Keratinocyte (primary cell): ENCODE measurements at regions not wholly inside any gene's neighbourhood (a gene's known extent, or its start where the extent isn't known, plus 50 kb on each side); places are given as distances from the start of the nearest gene placed in this dataset.

Source experiments
- DNase-seq: peaks from one replicate; pipeline ENCODE4 v3.0.0-alpha.2; 2011; ENCODE audit warnings: low read depth, missing footprints, low spot score
- FAIRE-seq: peaks from 2 replicates; lab custom pipeline; 2011; peaks lifted over from hg19 to GRCh38; lab: Jason Lieb, UNC
- H2AFZ ChIP-seq: 2 replicates; pipeline ENCODE4 v1.6.0; 2012; ENCODE audit warnings: low read length, control low read depth, inconsistent platforms; ENCODE audit not compliant: control insufficient read depth
- H3K27ac ChIP-seq: 2 replicates; pipeline ENCODE4 v1.5.1; 2011; ENCODE audit warnings: low read length; ENCODE audit not compliant: control insufficient read depth, insufficient read depth
- H3K27me3 ChIP-seq: 3 replicates; pipeline ENCODE4 v1.6.0; 2011; ENCODE audit warnings: low read length; ENCODE audit not compliant: control insufficient read depth, insufficient read depth; ENCODE audit errors: extremely low read depth
- H3K36me3 ChIP-seq, 2 experiments: 2 replicates in 1 of 2; 3 replicates in 1 of 2; pipeline ENCODE4 v1.5.1; 2011; ENCODE audit warnings: low read length in 2 of 2, mild to moderate bottlenecking in 1 of 2; ENCODE audit not compliant: control insufficient read depth in 2 of 2, insufficient read depth in 2 of 2; ENCODE audit errors: extremely low read depth in 1 of 2
- H3K4me1 ChIP-seq: 3 replicates; pipeline ENCODE4 v1.5.1; 2011; ENCODE audit warnings: low read length; ENCODE audit not compliant: control insufficient read depth, insufficient read depth; ENCODE audit errors: extremely low read depth
- H3K4me2 ChIP-seq: 3 replicates; pipeline ENCODE4 v1.6.0; 2011; ENCODE audit warnings: low read depth, low read length; ENCODE audit not compliant: control insufficient read depth, insufficient read depth; ENCODE audit errors: extremely low read depth
- H3K4me3 ChIP-seq, 3 experiments: fragments of 200-600 bp in 1 of 3; sonication (generic) in 1 of 3; 2 replicates in 2 of 3; 3 replicates in 1 of 3; pipeline ENCODE4 v1.5.1; 2011 to 2016; ENCODE audit warnings: low read length in 3 of 3, mild to moderate bottlenecking in 3 of 3, control low read depth in 2 of 3, inconsistent platforms in 1 of 3, low read depth in 1 of 3, mixed read lengths in 1 of 3, mixed run types in 1 of 3, moderate library complexity in 1 of 3; ENCODE audit not compliant: control insufficient read depth in 2 of 3, insufficient read depth in 2 of 3; ENCODE audit errors: extremely low read depth in 1 of 3
- H3K79me2 ChIP-seq: 2 replicates; pipeline ENCODE4 v1.6.0; 2012; ENCODE audit warnings: low read length; ENCODE audit not compliant: control insufficient read depth, insufficient read depth
- H3K9ac ChIP-seq: 3 replicates; pipeline ENCODE4 v1.6.0; 2011; ENCODE audit warnings: low read length; ENCODE audit not compliant: control insufficient read depth, insufficient read depth; ENCODE audit errors: extremely low read depth
- H3K9me1 ChIP-seq: 3 replicates; pipeline ENCODE4 v1.6.0; 2011; ENCODE audit warnings: low read length; ENCODE audit not compliant: control insufficient read depth, insufficient read depth; ENCODE audit errors: extremely low read depth
- H3K9me3 ChIP-seq: 2 replicates; pipeline ENCODE4 v1.5.1; 2012; ENCODE audit warnings: low read depth, low read length; ENCODE audit not compliant: control insufficient read depth
- H4K20me1 ChIP-seq: 3 replicates; pipeline ENCODE4 v1.6.0; 2011; ENCODE audit warnings: low read length; ENCODE audit not compliant: control insufficient read depth, insufficient read depth; ENCODE audit errors: extremely low read depth
- EZH2 ChIP-seq: IDR thresholded peaks from one replicate; pipeline ENCODE4 v1.6.1; 2012; ENCODE audit warnings: inconsistent platforms, mild to moderate bottlenecking, low read length, moderate library complexity
- dilution Hi-C: fragments of 300-500 bp; cut with MboI; formaldehyde crosslinking; loops from one replicate; pipeline ENCODE4 v1.7.0; 2020; ENCODE audit warnings: low sequenced_read_pairs; ENCODE audit not compliant: extremely low pct_ligation_motif_present
- TF ChIP-seq, protein P1 (sequence below), 3 experiments: IDR thresholded peaks in 1 of 3; conservative IDR thresholded peaks in 1 of 3; optimal IDR thresholded peaks in 1 of 3; 2 replicates in 2 of 3; 3 replicates in 1 of 3; pipeline versions ENCODE3 to v1.5.1; 2011; ENCODE audit warnings: low read length in 3 of 3, mild to moderate bottlenecking in 3 of 3, moderate library complexity in 2 of 3, control low read depth in 1 of 3, inconsistent platforms in 1 of 3; ENCODE audit not compliant: insufficient read depth in 2 of 3; ENCODE audit errors: extremely low read depth in 1 of 3

DNA sequence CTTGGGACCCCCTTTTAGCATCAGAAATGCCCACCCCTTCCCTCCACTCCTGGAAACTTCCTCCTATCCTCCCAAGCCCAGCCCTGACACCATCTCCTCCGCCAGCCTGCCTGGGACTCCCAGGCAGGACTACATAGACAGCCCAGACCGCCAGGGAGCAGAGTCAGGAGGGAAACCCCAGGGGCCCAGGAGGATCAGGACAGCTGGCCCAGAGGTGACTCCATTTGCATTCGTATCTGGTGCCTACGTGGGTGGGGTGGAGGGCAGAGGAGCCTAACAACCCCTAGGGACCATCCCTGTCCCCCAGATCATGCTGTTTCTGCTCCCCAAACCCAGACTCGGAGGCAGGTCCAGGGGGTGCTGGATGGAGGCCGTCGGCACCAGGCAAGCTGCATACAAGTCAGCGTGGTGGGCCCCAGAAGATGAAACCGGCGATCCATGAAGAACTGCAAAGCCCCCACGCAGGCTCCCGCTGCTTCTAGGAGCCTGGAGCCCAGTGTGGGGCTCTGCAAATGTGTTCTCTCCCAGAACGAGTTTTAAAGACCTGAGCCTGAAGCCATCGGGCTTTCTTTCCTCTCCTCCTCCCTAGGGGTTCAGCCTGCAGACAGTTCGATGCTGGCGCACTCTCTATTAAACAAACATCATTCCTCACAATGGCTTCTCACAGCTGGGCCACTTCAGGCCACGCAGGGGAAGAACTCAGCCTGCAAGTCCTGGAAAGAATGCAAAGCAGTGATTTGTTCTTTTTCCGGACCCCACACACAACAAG, 1506.8 kb downstream of the BRD1 start:
- H3K27ac ChIP-seq: no peak overlapping the region
- H3K4me2 ChIP-seq: no peak overlapping the region
- no peaks in the 10 kb centered on the region for H3K4me1 ChIP-seq
- no peak overlapping the region for H2AFZ ChIP-seq
- no peak for FAIRE-seq
- no peaks in the 10 kb centered on the region for H3K36me3 ChIP-seq
- no peaks in the 10 kb centered on the region for H3K9me1 ChIP-seq
- H3K79me2 ChIP-seq: no peaks in the 10 kb centered on the region
- H3K9me3 ChIP-seq: peaks cover 16% of the 10 kb centered on the region
- no peaks in the 10 kb centered on the region for H3K27me3 ChIP-seq
- H4K20me1 ChIP-seq: no peaks in the 10 kb centered on the region
- H3K4me3 ChIP-seq: no peak overlapping the region
- TF ChIP-seq, protein P1, sequence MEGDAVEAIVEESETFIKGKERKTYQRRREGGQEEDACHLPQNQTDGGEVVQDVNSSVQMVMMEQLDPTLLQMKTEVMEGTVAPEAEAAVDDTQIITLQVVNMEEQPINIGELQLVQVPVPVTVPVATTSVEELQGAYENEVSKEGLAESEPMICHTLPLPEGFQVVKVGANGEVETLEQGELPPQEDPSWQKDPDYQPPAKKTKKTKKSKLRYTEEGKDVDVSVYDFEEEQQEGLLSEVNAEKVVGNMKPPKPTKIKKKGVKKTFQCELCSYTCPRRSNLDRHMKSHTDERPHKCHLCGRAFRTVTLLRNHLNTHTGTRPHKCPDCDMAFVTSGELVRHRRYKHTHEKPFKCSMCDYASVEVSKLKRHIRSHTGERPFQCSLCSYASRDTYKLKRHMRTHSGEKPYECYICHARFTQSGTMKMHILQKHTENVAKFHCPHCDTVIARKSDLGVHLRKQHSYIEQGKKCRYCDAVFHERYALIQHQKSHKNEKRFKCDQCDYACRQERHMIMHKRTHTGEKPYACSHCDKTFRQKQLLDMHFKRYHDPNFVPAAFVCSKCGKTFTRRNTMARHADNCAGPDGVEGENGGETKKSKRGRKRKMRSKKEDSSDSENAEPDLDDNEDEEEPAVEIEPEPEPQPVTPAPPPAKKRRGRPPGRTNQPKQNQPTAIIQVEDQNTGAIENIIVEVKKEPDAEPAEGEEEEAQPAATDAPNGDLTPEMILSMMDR (optimal IDR thresholded peaks at IDR 0.05 in 1 of 3, IDR thresholded peaks at IDR 0.05 in 1 of 3, conservative IDR thresholded peaks at IDR 0.05 in 1 of 3; ENCODE audit: extremely low read depth in 1 of 3, insufficient read depth in 2 of 3, low read length in 3 of 3): no peak
- no peak for TF ChIP-seq EZH2
- H3K9ac ChIP-seq: no peak overlapping the region
- DNase-seq: no peak
- dilution Hi-C loops: no loop called here

DNA sequence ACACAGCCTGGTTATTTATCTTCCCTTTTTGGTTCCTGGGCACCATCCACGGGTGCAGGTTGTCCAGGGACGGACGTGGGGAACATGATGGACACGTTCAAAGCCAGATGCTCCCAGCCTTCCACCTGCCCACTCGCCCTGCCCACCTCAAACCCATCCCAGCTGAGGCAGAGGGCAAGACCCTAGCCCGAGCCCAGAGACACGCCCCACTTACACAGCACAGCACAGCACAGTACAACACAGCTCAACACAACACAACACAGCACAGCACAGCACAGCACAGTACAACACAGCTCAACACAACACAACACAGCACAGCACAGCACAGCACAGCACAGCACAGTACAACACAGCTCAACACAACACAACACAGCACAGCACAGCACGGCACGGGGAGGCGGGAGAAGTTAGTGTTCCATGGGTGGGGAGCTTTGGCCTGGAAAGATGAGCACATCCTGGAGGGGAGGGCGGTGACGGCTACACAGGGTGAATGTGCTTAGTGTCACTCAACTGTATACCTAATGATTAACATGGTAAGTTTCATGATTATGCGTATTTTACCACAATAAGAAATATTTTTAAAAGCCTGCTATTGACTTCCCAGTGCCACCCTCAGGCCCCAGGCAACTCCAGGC, 1507.5 kb downstream of the BRD1 start:
- Histone ChIP-seq H2AFZ (no peak overlapping the region), H3K27ac (no peak overlapping the region), H3K9ac (no peak overlapping the region), H3K4me2 (no peak overlapping the region), H3K27me3 (no peaks in the 10 kb centered on the region), H3K9me3 (peaks cover 20% of the 10 kb centered on the region), H3K4me3 (no peak overlapping the region), H4K20me1 (no peaks in the 10 kb centered on the region), H3K4me1 (no peaks in the 10 kb centered on the region), H3K79me2 (no peaks in the 10 kb centered on the region), H3K9me1 (no peaks in the 10 kb centered on the region), H3K36me3 (no peaks in the 10 kb centered on the region)
- DNase-seq: no peak
- no peak for FAIRE-seq
- dilution Hi-C loops: no loop called here
- TF ChIP-seq, protein P1 (optimal IDR thresholded peaks at IDR 0.05 in 1 of 3, IDR thresholded peaks at IDR 0.05 in 1 of 3, conservative IDR thresholded peaks at IDR 0.05 in 1 of 3; ENCODE audit: extremely low read depth in 1 of 3, insufficient read depth in 2 of 3, low read length in 3 of 3): no peak
- no peak for TF ChIP-seq EZH2
